Type B pancreatic cell (in vitro differentiated cells): ENCODE measurements at regions not wholly inside any gene's neighbourhood (a gene's known extent, or its start where the extent isn't known, plus 50 kb on each side); places are given as distances from the start of the nearest gene placed in this dataset.

ENCODE experiments used
- DNase-seq: peaks from one replicate; pipeline ENCODE4 v3.0.0; 2021; ENCODE audit warnings: mixed read lengths; ENCODE audit not compliant: unreplicated experiment; ENCODE audit errors: extremely low spot score
- H3K27ac Mint-ChIP-seq: 2 replicates; pipeline ENCODE4 v1.8.0; 2021; ENCODE audit warnings: mild to moderate bottlenecking, mixed read lengths
- H3K27me3 Mint-ChIP-seq: 2 replicates; pipeline ENCODE4 v1.8.0; 2021; ENCODE audit warnings: mixed read lengths
- H3K36me3 Mint-ChIP-seq: 2 replicates; pipeline ENCODE4 v1.8.0; 2021; ENCODE audit warnings: mixed read lengths
- H3K4me1 Mint-ChIP-seq: one replicate; pipeline ENCODE4 v1.8.0; 2021; ENCODE audit warnings: mixed read lengths; ENCODE audit not compliant: unreplicated experiment
- H3K4me3 Mint-ChIP-seq: 2 replicates; pipeline ENCODE4 v1.8.0; 2021; ENCODE audit warnings: mild to moderate bottlenecking, mixed read lengths
- H3K9me3 Mint-ChIP-seq: 2 replicates; pipeline ENCODE4 v1.8.0; 2021; ENCODE audit warnings: mixed read lengths
- CTCF ChIP-seq: fragments of 200-600 bp; sonication (generic); conservative IDR thresholded peaks from 2 replicates; pipeline ENCODE4 v1.5.0; 2021; ENCODE audit warnings: antibody characterized with exemption, mild to moderate bottlenecking

DNA sequence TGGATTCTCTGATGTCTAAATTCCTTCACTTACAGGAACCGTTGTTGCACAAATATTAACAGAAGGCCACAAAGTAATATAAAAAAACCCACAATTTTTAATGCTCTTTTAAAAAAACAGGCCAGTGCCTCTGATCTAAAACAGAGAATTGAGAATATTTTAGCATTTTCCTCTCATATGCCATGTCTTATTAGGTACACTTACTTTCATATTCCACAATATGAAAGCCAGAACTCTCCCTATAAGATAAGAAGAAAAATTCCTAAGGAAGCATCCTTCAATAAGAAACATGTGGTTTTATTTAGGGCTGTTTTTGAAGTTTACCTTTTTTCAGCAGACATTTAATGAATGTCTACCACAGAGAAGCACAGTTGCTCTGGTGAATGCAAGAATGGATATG is 214.5 kb downstream of the FAT3 start:
- no peak for DNase-seq
- Mint-ChIP-seq H3K4me1 (peaks cover 24% of the 10 kb centered on the region), H3K27ac (no peak overlapping the region), H3K9me3 (no peaks in the 10 kb centered on the region), H3K36me3 (peaks cover 3% of the 10 kb centered on the region), H3K4me3 (no peak overlapping the region), H3K27me3 (no peaks in the 10 kb centered on the region)
- no peak for TF ChIP-seq CTCF

- no peak for TF ChIP-seq CTCF
- Mint-ChIP-seq H3K27me3 (no peaks in the 10 kb centered on the region), H3K9me3 (no peaks in the 10 kb centered on the region), H3K4me3 (no peak overlapping the region), H3K27ac (peak overlapping the region; percentile 4), H3K4me1 (peaks cover 30% of the 10 kb centered on the region), H3K36me3 (peaks cover 3% of the 10 kb centered on the region)
- DNase-seq: no peak
These were observed 216.3 kb downstream of the FAT3 start for GRCh38 chr11:92440701-92441442.

- Mint-ChIP-seq H3K27me3 (no peaks in the 10 kb centered on the region), H3K36me3 (peaks cover 3% of the 10 kb centered on the region), H3K4me3 (no peak overlapping the region), H3K9me3 (no peaks in the 10 kb centered on the region), H3K4me1 (peaks cover 30% of the 10 kb centered on the region), H3K27ac (no peak overlapping the region)
- no peak for TF ChIP-seq CTCF
- DNase-seq: no peak
These were observed 216.8 kb downstream of the FAT3 start for GRCh38 chr11:92441443-92441726.

- DNase-seq: no peak
- Mint-ChIP-seq H3K4me3 (no peak overlapping the region), H3K4me1 (peaks cover 35% of the 10 kb centered on the region), H3K36me3 (peaks cover 3% of the 10 kb centered on the region), H3K27me3 (no peaks in the 10 kb centered on the region), H3K27ac (no peak overlapping the region), H3K9me3 (no peaks in the 10 kb centered on the region)
- TF ChIP-seq CTCF: no peak
These were observed 218.6 kb downstream of the FAT3 start for GRCh38 chr11:92443199-92443598.

- Mint-ChIP-seq H3K27ac (peak overlapping the region; percentile 12), H3K4me1 (peaks cover 36% of the 10 kb centered on the region), H3K27me3 (no peaks in the 10 kb centered on the region), H3K9me3 (no peaks in the 10 kb centered on the region), H3K4me3 (no peak overlapping the region), H3K36me3 (peaks cover 3% of the 10 kb centered on the region)
- no peak for DNase-seq
- TF ChIP-seq CTCF: no peak
These were observed 223.0 kb downstream of the FAT3 start for GRCh38 chr11:92447586-92447985.

DNA sequence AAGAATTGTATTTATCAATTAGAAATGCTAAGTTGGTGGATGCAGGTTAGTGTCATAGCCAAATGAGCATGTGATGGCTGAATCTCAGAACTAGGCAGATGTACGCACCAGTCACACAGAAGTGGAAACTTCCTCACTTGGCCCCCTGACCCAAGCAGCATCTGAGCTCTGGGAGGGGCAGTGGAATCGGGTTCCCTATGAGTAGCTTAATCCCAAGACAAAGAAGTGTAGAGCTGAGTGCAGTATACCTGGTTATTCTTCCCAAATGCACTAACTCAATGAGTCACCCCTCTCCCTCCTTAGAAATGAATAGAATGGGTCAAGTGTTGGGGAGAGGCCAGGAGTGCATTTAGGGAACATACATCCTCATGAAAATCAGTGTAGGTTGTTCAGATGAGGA is 224.6 kb downstream of the FAT3 start:
- H3K27me3 Mint-ChIP-seq: no peaks in the 10 kb centered on the region
- DNase-seq: no peak
- no peaks in the 10 kb centered on the region for H3K36me3 Mint-ChIP-seq
- H3K4me1 Mint-ChIP-seq: peaks cover 29% of the 10 kb centered on the region
- no peak overlapping the region for H3K27ac Mint-ChIP-seq
- H3K9me3 Mint-ChIP-seq: no peaks in the 10 kb centered on the region
- H3K4me3 Mint-ChIP-seq: no peak overlapping the region
- no peak for TF ChIP-seq CTCF
